GM19397 (cell line): ENCODE measurements at regions not wholly inside any gene's neighbourhood (a gene's known extent, or its start where the extent isn't known, plus 50 kb on each side); places are given as distances from the start of the nearest gene placed in this dataset.

Source experiments
- ATAC-seq: cut with Tn5 transposase; IDR thresholded peaks from one replicate; pipeline ENCODE4 v1.9.1; 2021; ENCODE audit warnings: mild to moderate bottlenecking, moderate library complexity; ENCODE audit not compliant: unreplicated experiment

DNA sequence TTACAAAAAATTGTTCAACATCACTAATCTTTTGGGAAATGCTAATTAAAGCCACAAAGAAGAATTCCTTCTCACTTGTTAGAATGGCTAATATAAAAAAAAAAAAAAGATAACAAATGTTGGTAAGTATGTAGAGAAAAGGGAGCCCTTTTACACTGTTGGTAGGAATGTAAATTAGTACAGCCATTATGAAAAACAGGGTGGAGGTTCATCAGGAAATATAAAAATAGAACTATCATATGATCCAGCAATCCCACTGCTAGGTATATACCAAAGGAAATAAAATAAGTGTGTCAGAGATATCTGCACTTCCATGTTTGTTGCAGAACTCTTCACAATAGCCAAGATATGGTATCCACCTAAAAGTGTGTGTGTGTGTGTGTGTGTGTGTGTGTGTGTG is 83.5 kb upstream of the RGMB start:
- ATAC-seq, result no peak

DNA sequence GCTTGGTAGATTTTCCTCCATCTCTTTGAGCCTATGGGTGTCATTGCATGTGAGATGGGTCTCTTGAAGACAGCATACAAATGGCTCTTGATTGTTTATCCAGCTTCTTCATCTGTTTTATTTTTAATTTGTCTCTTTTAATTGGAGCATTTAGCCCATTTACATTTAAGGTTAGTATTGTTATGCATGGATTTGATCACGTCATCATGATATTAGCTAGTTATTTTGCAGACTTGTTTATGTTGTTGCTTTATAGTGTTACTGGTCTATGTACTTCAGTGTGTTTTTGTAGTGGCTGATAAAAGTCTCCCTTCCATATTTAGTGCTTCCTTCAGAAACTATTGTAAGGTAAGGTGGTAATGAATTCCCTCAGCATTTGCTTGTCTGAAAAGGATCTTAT is 78.6 kb upstream of the RGMB start:
- ATAC-seq, result no peak

DNA sequence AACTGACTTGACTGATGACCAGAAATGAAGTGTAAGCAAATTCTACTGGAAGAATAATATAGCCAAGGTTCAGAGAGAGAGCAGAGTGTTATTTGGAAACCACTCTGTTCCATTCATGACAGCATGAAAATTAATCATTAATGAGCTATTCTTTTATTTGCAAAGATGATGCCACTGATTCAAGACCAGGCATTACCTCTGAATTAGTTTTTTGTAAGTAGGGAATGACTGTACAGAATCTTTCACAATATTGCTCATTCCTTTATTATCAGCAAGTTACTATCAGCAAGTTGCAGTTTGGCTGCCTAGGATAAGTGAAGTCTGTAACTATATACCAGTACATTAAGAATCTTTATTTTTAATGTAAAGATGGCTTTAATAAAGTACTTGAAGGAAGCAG is 75.1 kb upstream of the RGMB start:
- no peak for ATAC-seq

DNA sequence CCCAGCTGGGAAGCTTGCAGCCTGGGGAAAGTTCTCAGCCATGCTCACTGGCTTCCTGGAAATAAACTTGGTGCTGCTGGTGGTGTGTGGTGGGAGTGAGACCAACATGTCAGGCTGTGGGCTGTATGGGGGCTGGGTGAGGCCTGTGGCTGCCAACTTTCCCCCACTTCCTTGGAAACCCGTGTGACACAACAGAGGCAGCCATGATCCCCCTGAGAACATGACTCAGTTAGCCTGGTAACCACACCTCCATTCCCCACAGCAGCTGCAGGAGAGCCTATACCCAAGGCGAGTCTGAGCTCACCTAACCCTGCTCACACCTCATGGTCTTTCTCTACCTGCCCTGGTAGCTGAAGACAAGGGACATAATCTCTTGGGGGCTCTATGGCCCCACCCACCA is 72.7 kb upstream of the RGMB start:
- no peak for ATAC-seq

DNA sequence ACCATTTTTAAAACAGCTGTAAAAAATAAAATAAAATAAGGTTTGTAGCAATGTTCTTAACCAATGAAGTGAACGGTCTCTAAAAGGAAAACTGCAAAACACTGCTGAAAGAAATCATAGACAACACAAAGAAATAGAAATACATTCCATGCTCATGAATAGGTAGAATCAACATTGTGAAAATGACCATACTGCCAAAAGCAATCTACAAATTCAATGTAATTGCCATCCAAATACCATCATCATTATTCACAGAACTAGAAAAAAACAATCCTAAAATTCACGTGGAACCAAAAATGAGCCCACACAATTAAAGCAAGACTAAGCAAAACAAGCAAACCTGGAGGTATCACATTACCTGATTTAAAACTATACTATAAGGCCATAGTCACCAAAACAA is 67.6 kb upstream of the RGMB start:
- no peak for ATAC-seq

DNA sequence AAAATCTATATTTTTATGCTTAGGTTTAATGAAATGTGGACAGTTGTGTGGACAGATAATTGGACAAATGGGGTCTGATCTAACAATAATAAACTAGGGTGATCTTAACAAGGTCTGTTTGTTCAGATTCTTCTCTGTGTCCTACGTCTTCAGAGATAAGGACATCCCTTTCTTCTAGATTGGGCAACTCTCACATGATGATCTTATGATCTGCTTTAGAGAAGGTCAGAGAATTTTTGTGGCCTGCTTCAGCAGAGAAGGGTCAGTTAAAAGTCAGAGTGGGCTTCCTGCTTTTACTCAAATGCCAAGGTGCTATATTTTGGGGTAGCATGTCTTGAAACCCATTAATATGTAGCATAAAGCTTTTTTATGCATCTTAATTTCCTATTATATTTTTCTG is 63.8 kb upstream of the RGMB start:
- ATAC-seq, result no peak

DNA sequence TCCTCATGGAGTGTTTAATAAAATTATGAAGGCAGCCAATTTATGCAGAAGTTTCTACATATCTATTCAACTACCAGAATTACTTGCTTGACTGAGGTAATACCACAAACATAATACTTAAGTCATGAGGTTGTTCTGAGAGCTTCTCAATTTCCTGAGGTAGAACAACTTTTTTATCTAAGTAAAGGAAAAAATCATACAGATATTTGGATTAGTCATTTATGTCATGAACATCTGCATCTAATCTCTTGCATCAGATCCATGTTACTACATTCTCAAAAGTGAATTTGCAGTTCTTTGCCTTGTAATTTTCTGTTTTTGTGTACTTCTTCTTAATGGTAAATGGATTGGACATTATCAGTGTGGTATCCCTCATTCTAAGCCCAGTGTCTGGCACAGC is 60.4 kb upstream of the RGMB start:
- ATAC-seq, result no peak

DNA sequence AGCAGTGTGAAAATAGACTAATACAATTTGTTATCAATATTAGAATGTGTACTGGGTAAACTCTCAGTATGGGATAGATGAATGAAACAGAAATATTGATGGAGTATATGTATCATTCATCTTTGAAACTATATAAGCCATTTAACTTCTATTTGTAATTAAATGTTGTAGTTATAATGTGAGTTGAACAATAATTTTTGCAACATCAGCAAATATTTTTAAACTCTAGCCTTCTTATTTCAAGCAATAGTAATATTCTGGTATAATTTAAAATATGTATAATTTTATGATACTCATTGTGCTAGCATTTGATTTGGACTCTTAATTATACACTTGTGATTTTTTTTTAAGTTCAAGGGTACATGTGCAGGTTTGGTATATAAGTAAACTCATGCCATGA is 59.6 kb upstream of the RGMB start:
- no peak for ATAC-seq

DNA sequence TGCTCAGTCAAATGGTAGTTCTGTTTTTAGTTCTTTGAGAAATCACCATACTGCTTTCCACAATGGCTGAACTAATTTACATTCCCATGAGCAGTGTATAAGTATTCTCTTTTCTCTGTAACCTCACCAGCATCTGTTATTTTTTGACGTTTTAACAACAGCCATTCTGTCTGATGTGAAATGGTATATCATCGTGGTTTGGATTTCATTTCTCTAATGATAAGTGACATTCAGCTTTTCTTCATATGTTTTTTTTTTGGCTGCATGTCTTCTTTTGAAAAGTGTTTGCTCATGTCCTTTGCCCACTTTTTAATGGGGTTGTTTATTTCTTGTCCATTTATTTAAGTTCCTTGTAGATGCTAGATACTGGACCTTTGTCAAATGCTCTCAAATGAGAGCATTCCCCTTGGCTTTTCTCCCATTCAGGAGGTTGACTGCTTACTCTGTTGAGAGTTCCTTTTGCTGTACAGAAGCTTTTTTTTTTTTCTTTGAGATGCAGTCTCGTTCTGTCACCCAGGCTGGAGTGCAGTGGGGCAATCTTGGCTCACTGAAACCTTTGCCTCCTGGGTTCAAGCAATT is 58.7 kb upstream of the RGMB start:
- ATAC-seq, result no peak

DNA sequence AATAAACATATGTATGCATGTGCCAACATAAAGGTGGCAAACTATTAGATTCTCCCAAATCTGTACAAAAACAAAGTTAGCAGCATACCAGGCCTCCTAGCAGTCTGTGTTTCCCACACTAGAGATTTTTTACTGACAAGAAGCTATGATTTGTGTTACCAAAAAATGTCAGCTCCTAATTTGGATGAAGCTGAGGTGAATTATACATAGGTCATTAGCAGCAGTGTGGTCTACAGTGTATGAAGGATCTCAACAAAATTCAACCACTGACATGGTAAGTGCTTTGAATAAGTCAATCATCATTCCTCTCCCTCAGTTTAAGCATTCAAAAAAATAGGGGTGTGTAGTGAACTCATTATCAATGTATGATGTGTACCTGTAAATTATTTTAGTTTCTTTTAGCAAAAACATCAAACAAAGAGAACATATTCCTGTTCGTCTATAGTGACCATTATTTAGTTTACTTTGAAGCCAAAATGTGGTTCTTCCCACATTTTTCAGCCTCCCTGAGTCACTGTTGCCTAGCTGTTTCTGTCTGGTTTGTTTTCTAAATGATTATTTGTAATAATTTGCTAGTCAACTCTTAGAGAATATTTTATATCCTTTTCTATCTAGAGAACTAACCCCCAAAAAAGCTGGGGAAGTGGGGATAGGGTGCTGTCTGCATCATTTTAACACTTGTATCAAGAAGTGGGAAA is 52.1 kb upstream of the RGMB start:
- no peak for ATAC-seq

DNA sequence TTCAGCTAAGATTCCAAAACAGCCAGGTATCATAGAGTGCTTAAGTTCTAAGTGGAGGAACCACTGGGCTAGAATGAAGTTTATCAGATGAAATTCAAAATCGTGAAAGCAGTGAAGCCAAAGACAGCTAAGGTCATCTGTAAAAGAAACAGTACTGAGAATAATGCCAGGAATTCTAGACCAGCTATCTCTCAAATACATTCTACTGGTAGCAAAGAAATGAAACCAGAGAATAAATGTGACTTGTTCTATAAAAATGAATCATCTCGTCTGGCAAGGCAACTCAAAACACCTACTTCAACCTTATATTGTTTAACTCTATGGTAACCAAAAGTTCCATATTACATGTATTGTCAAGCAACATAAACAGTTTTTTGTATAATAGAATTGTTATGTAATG is 51.3 kb upstream of the RGMB start:
- ATAC-seq, result no peak

DNA sequence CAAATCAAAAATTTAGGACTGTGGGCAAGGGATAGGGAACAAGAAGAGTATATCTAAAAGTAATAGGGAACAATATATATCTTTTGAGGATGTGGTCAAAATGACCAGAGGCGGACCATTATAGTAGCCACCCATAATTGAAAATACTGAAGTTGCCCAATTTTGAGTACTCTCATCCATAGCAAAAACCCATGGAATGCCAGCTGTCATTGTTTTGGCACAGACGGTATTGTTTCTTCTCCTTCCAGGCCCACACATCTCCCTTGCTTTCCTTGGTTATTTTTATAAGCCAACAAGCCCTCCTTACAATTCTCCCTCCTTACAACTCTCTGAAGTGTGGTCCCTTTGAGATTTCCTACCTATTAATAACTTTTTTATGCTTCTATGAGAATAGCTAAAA is 50.4 kb upstream of the RGMB start:
- ATAC-seq, result no peak
